ENCODE measurements at regions not wholly inside any gene's neighbourhood (a gene's known extent, or its start where the extent isn't known, plus 50 kb on each side); places are given as distances from the start of the nearest gene placed in this dataset.
"Not testable (repeated sequence)": the region's sequence is repeated elsewhere in the genome, so short reads cannot be mapped to it uniquely, and the experiment has no call there.

- TF ChIP-seq, protein P1, sequence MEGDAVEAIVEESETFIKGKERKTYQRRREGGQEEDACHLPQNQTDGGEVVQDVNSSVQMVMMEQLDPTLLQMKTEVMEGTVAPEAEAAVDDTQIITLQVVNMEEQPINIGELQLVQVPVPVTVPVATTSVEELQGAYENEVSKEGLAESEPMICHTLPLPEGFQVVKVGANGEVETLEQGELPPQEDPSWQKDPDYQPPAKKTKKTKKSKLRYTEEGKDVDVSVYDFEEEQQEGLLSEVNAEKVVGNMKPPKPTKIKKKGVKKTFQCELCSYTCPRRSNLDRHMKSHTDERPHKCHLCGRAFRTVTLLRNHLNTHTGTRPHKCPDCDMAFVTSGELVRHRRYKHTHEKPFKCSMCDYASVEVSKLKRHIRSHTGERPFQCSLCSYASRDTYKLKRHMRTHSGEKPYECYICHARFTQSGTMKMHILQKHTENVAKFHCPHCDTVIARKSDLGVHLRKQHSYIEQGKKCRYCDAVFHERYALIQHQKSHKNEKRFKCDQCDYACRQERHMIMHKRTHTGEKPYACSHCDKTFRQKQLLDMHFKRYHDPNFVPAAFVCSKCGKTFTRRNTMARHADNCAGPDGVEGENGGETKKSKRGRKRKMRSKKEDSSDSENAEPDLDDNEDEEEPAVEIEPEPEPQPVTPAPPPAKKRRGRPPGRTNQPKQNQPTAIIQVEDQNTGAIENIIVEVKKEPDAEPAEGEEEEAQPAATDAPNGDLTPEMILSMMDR (IDR thresholded peaks at IDR 0.05) = no peak
- ATAC-seq (ENCODE audit: insufficient number of reproducible peaks, low FRiP score, low read depth) (no peak), DNase-seq (ENCODE audit: low spot score) (no peak)
Observed at GRCh38 chr12:131445184-131445774, 265.6 kb upstream of the SFSWAP start.

GRCh38 chr12:131445795-131446194, 265.1 kb upstream of the SFSWAP start:
- Histone ChIP-seq H3K27ac (no peak overlapping the region), H3K36me3 (no peaks in the 10 kb centered on the region), H3K4me3 (no peak overlapping the region), H3K4me1 (ENCODE audit: control insufficient read depth in 1 of 2, low read depth in 2 of 2) (no peaks in the 10 kb centered on the region), H3K9me3 (peaks cover 4% of the 10 kb centered on the region), H3K27me3 (replicated peaks; ENCODE audit: insufficient read depth) (no peaks in the 10 kb centered on the region)
- ATAC-seq (ENCODE audit: insufficient number of reproducible peaks, low FRiP score, low read depth) (no peak), DNase-seq (ENCODE audit: low spot score) (no peak)
- TF ChIP-seq, protein P1 (IDR thresholded peaks at IDR 0.05) = no peak

More at GRCh38 chr12:131445184-131445774, 265.6 kb upstream of the SFSWAP start:
- Histone ChIP-seq H3K4me3 (no peak overlapping the region), H3K27ac (no peak overlapping the region), H3K4me1 (ENCODE audit: control insufficient read depth in 1 of 2, low read depth in 2 of 2) (no peaks in the 10 kb centered on the region), H3K27me3 (replicated peaks; ENCODE audit: insufficient read depth) (no peaks in the 10 kb centered on the region), H3K9me3 (peaks cover 4% of the 10 kb centered on the region), H3K36me3 (no peaks in the 10 kb centered on the region)

- H3K4me1 ChIP-seq (ENCODE audit: control insufficient read depth in 1 of 2, low read depth in 2 of 2); H3K4me3 ChIP-seq; H3K27me3 ChIP-seq (replicated peaks; ENCODE audit: insufficient read depth); DNase-seq (ENCODE audit: low spot score); H3K36me3 ChIP-seq; H3K27ac ChIP-seq; H3K9me3 ChIP-seq; ATAC-seq (ENCODE audit: insufficient number of reproducible peaks, low FRiP score, low read depth): not testable (repeated sequence)
Observed at GRCh38 chr12:131447636-131448035, 263.3 kb upstream of the SFSWAP start.

DNA sequence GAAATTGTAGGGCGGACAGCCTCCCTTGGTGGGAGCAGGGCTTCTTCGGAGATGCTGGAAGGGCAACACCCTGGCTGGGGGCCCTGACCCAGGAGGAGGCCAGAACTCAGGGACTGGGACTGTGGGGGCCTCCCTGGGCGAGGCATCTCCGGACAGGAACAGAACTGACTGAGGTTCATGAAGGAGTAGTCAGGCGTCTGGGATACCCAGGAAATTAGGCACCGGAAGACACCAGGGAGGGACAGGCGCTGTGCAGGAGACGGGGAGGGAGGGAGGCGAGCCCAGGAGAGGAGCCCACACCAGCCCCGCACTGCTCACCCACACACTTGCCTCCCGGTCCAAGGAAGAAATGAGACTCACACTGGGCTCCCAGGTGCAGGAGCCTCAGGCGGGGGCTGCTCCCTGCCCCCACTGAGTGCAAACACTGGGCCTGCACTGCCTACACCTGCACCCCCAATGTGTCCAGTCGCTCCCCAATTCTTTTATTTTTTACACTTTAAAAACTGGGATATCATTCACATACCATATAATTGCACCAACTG, 262.6 kb upstream of the SFSWAP start:
- TF ChIP-seq, protein P1 (IDR thresholded peaks at IDR 0.05) = no peak
- no peaks in the 10 kb centered on the region for H3K27me3 ChIP-seq (replicated peaks; ENCODE audit: insufficient read depth)
- no peak overlapping the region for H3K27ac ChIP-seq
- no peak overlapping the region for H3K4me3 ChIP-seq
- ATAC-seq (ENCODE audit: insufficient number of reproducible peaks, low FRiP score, low read depth) (no peak), DNase-seq (ENCODE audit: low spot score) (no peak)
- H3K4me1 ChIP-seq (ENCODE audit: control insufficient read depth in 1 of 2, low read depth in 2 of 2) = no peaks in the 10 kb centered on the region
- no peaks in the 10 kb centered on the region for H3K36me3 ChIP-seq
- peaks cover 4% of the 10 kb centered on the region for H3K9me3 ChIP-seq

DNA sequence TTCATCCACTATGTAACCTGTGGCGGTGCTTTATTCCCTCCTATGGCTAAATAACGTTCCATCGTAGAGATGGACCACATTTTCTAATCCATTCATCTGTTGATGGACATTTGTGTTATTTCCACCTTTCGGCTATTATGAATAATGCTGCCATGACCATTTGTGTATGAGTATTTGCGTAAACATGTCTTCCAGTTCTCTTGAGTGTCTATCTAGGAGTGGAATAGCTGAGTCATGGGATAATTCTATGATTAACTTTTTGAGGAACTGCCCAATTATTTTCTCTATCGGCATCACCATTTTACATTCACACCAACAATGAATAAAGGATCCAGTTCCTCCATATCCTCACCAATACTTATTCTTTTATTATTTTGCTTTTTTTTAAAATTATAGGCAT, 261.9 kb upstream of the SFSWAP start:
- Histone ChIP-seq H3K27me3 (replicated peaks; ENCODE audit: insufficient read depth) (no peaks in the 10 kb centered on the region), H3K36me3 (no peaks in the 10 kb centered on the region), H3K9me3 (peaks cover 4% of the 10 kb centered on the region), H3K4me3 (no peak overlapping the region), H3K27ac (no peak overlapping the region), H3K4me1 (ENCODE audit: control insufficient read depth in 1 of 2, low read depth in 2 of 2) (no peaks in the 10 kb centered on the region)
- TF ChIP-seq, protein P1 (IDR thresholded peaks at IDR 0.05) = no peak
- ATAC-seq (ENCODE audit: insufficient number of reproducible peaks, low FRiP score, low read depth) (no peak), DNase-seq (ENCODE audit: low spot score) (no peak)

DNA sequence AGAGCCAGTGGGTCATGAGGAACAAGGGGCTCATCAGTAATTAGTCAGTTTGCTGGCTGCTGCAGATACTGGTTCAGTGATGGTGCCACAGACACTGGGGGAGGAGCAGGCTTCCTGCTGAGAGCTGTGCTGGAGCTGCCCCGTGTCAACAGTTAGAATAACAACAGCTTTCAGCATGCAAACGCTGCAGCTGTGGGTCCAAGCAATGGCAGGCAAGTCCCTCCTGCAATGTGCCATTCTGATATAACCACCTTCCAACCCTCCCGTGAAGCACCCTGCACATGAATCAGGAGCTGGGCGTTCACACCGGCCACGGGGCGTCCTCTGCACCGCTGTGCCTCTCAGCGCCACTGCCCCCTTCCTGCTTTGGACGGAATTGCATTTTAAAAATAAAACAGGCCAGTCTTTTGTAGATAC, 258.4 kb upstream of the SFSWAP start:
- TF ChIP-seq, protein P1 (IDR thresholded peaks at IDR 0.05) = no peak
- Histone ChIP-seq H3K27me3 (replicated peaks; ENCODE audit: insufficient read depth) (no peaks in the 10 kb centered on the region), H3K27ac (no peak overlapping the region), H3K4me1 (ENCODE audit: control insufficient read depth in 1 of 2, low read depth in 2 of 2) (no peaks in the 10 kb centered on the region), H3K36me3 (no peaks in the 10 kb centered on the region), H3K9me3 (peaks cover 4% of the 10 kb centered on the region), H3K4me3 (no peak overlapping the region)
- ATAC-seq (ENCODE audit: insufficient number of reproducible peaks, low FRiP score, low read depth) (no peak), DNase-seq (ENCODE audit: low spot score) (no peak)

Measured in thoracic aorta (tissue), 2 donors.